Fibroblast of the aortic adventitia (primary cell): ENCODE measurements at regions not wholly inside any gene's neighbourhood (a gene's known extent, or its start where the extent isn't known, plus 50 kb on each side); places are given as distances from the start of the nearest gene placed in this dataset.

Experiments used
- DNase-seq: peaks from one replicate; pipeline ENCODE4 v3.0.0-alpha.2; 2010; ENCODE audit warnings: low read depth
- H3K4me3 ChIP-seq: 2 replicates; pipeline ENCODE4 v1.5.1; 2011; ENCODE audit warnings: low read depth, mild to moderate bottlenecking, control low read depth, low read length, moderate library complexity
- TF ChIP-seq, protein P1 (sequence below): IDR thresholded peaks from 2 replicates; pipeline ENCODE4 v1.5.1; 2011; ENCODE audit warnings: mild to moderate bottlenecking, low read length, control low read depth, inconsistent platforms; ENCODE audit not compliant: insufficient read depth

DNA sequence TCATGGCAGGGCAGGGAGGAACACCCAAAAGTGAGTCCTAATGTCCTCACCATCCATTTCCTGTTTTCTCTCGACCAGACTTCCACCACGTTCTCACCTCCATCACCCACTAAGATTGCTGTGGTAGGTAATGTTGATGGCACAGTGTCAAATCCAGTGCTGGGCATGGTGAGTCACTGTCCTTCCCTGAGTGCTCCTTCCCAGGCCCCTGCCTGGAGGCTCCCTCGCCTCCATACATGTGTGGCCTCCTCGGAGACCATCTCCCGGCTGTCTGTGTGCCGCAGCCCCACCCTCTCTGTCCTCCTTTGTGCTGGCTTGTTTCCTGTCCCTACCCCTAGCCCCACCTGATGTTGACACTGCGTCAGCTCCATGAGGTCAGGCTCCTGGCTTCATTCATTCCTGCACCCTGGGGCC, 177.5 kb downstream of the SYK start:
- DNase-seq = no peak
- H3K4me3 ChIP-seq = no peak overlapping the region
- TF ChIP-seq, protein P1, sequence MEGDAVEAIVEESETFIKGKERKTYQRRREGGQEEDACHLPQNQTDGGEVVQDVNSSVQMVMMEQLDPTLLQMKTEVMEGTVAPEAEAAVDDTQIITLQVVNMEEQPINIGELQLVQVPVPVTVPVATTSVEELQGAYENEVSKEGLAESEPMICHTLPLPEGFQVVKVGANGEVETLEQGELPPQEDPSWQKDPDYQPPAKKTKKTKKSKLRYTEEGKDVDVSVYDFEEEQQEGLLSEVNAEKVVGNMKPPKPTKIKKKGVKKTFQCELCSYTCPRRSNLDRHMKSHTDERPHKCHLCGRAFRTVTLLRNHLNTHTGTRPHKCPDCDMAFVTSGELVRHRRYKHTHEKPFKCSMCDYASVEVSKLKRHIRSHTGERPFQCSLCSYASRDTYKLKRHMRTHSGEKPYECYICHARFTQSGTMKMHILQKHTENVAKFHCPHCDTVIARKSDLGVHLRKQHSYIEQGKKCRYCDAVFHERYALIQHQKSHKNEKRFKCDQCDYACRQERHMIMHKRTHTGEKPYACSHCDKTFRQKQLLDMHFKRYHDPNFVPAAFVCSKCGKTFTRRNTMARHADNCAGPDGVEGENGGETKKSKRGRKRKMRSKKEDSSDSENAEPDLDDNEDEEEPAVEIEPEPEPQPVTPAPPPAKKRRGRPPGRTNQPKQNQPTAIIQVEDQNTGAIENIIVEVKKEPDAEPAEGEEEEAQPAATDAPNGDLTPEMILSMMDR = no peak

DNA sequence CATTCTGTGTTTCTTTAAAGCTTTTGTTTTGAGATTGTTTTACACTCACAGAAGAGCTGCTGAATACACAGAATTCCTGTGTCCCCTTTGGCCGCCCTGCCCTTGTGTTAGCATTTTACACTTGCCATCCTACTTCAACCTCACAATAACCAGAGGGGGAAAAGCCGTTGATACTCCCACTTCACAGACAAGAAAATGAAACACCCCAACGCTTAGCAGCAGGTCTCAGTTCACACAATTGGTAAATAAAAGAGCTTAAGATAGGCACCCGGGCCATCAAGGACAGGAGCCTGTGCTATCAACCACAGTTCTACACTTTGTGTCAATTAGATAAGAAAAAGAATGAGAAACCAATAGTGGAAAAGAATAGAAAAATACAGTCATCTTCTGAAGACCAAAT, 178.0 kb downstream of the SYK start:
- H3K4me3 ChIP-seq = no peak overlapping the region
- DNase-seq = no peak
- TF ChIP-seq, protein P1 = no peak

DNA sequence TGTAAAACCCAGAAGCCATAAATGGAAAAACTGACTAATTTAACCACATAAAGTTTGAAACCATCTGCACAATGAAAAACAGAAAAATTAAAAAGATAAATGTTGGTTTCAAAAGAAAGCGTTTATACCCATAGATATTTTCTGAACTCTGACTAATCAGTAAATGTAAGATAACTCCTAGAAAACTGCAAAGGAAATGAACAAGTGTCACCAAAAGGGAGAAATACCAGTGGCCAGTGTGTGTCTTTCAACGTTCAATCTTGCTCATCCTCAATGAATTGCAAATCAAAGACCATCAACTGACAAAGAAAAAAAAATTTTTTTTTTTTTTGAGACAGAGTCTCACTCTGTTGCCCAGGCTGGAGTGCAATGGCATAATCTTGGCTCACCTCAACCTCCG, 180.1 kb downstream of the SYK start:
- DNase-seq = no peak
- no peak overlapping the region for H3K4me3 ChIP-seq
- TF ChIP-seq, protein P1 = no peak

DNA sequence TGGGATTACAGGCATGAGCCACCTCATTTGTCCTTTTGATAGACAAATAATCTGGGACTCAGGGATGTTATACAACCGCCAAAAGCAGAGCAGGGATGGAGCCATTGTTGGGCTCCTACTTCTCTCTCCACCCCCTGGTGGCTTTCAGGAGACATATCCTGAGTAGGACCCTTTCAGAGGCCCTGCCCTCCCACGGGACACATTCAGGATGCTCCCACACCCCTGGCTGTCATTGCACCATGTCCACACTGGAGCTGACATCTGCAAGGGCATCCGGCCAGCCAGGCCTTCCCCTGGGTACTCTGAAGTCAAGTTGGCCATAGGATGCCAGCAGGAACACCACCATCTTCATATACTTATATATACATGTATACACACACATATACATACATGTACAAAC, 181.8 kb downstream of the SYK start:
- no peak for DNase-seq
- TF ChIP-seq, protein P1 = no peak
- no peak overlapping the region for H3K4me3 ChIP-seq

DNA sequence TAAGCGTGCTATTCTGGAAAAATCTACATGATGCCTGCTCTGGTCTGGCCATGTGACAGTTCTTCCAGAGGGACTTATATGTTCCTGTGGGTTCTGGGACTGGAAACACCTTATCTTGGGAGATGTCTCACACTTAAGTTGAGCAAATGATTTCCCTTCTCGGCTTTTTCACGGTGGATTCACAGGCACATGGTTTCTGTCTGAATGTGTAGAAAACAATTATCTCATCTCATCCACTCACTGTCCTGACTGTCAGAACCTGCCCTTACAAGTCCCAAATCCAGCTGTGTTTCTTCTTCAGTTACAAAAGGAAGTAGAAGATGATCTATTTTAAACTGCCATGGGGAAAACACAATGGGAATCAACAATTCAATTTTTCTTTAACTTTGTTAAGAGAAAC, 184.0 kb downstream of the SYK start:
- DNase-seq = no peak
- TF ChIP-seq, protein P1 = no peak
- H3K4me3 ChIP-seq = no peak overlapping the region

DNA sequence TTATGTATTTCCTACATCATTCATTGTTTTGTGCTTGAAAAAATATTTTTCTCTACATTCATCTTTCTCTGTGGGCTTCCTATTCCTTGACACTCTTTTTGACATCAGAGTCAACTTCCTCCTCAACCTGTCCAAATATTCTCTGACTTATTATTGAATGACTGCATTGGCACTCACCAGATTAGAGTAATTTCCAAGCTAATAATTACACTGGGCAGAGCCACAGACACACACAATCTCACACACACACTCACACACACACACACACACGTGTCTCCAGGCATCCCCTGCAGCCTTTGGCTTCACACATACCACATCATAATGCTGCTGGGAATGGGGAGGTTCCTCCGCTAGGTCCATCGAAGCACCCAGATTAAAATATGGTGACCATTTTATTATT, 184.5 kb downstream of the SYK start:
- H3K4me3 ChIP-seq = no peak overlapping the region
- TF ChIP-seq, protein P1 = no peak
- no peak for DNase-seq

DNA sequence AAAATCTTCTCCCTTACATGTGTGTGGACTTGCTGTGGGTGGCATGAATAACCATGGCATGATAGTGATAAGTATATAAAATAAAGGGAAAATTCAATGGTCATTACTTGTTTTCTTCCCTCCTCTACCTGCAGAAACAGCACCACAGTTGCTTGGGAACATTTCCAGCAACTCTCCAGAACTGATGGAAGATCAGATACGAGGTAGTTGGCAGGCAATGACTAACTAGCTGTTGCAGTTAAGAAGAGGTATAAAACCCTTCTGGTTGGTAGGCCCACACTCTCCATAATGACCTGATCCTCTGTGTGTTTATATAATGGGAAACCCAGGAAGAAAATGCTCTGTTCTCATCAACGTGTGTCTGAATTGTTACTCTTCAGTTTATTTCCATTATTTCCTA, 185.9 kb downstream of the SYK start:
- H3K4me3 ChIP-seq = no peak overlapping the region
- TF ChIP-seq, protein P1 = no peak
- DNase-seq = no peak
